Gastroesophageal sphincter (tissue), 3 donors: ENCODE measurements at regions not wholly inside any gene's neighbourhood (a gene's known extent, or its start where the extent isn't known, plus 50 kb on each side); places are given as distances from the start of the nearest gene placed in this dataset.
"Not testable (repeated sequence)": the region's sequence is repeated elsewhere in the genome, so short reads cannot be mapped to it uniquely, and the experiment has no call there.

Experiments
- CTCF ChIP-seq, 4 experiments: fragments of 200-600 bp in 2 of 4; fragments of 450-650 bp in 2 of 4; sonication (generic) in 1 of 4; IDR thresholded peaks; one replicate each; pipeline ENCODE4 v1.5.1; 2017 to 2019; ENCODE audit warnings: antibody characterized with exemption in 4 of 4, mild to moderate bottlenecking in 2 of 4, moderate library complexity in 2 of 4
- EP300 ChIP-seq: sonication (generic); formaldehyde crosslinking; IDR thresholded peaks from one replicate; pipeline ENCODE4 v1.6.1; 2017; ENCODE audit warnings: antibody characterized with exemption, mild to moderate bottlenecking
- POLR2A ChIP-seq, 2 donors: fragments of 450-650 bp; IDR thresholded peaks; one replicate each; pipeline ENCODE4 v1.6.1; 2017; ENCODE audit warnings: antibody characterized with exemption in 2 of 2, mild to moderate bottlenecking in 2 of 2, moderate library complexity in 1 of 2
- POLR2AphosphoS5 ChIP-seq: sonication (generic); formaldehyde crosslinking; IDR thresholded peaks from one replicate; pipeline ENCODE4 v1.6.1; 2017; ENCODE audit warnings: antibody characterized with exemption

- TF ChIP-seq CTCF (IDR thresholded peaks at IDR 0.05); POLR2A (IDR thresholded peaks at IDR 0.05); POLR2AphosphoS5; EP300: not testable (repeated sequence)
Measured at GRCh38 chr9:42402919-42403318, 219.5 kb downstream of the SPATA31A6 start.
